ENCODE measurements at regions not wholly inside any gene's neighbourhood (a gene's known extent, or its start where the extent isn't known, plus 50 kb on each side); places are given as distances from the start of the nearest gene placed in this dataset.
A peak's percentile ranks its signal among the peaks of the same experiment; 100 is the strongest.

GRCh38 chr9:3675946-3676345 is 150.1 kb upstream of the RFX3 start:
- Histone ChIP-seq H3K27ac (ENCODE audit: insufficient read length, low read depth, low read length) (no peak overlapping the region), H2BK20ac (ENCODE audit: low read depth, low read length, poor library complexity, severe bottlenecking) (no peak overlapping the region), H2BK12ac (ENCODE audit: insufficient read length, low read depth, low read length) (no peak overlapping the region), H2AK5ac (ENCODE audit: insufficient read length, low read length) (no peak overlapping the region), H2AFZ (ENCODE audit: low read length) (no peak overlapping the region), H3K9me3 (ENCODE audit: control insufficient read depth, low read depth, low read length) (no peaks in the 10 kb centered on the region), H3K23ac (ENCODE audit: insufficient read length, low read depth, low read length) (no peak overlapping the region), H3K9ac (ENCODE audit: extremely low read depth, insufficient read length, low read length) (no peak overlapping the region), H4K5ac (ENCODE audit: insufficient read length, low read depth, low read length) (no peak overlapping the region), H3K23me2 (ENCODE audit: insufficient read length, low read depth, low read length, poor library complexity, severe bottlenecking) (no peaks in the 10 kb centered on the region), H3K27me3 (ENCODE audit: insufficient read depth, low read length) (no peaks in the 10 kb centered on the region; the same call in 1 of the 2 replicates), H3K56ac (ENCODE audit: insufficient read length, low read depth, low read length) (no peak overlapping the region), H3K4me2 (ENCODE audit: insufficient read depth, insufficient read length, low read length) (no peak overlapping the region), H3K18ac (ENCODE audit: insufficient read length, low read depth, low read length) (no peak overlapping the region), H3K4ac (ENCODE audit: low read depth, low read length) (no peak overlapping the region), H2BK15ac (ENCODE audit: low read depth, low read length) (no peak overlapping the region), H3K79me2 (ENCODE audit: insufficient read depth, low read length) (no peaks in the 10 kb centered on the region), H2BK120ac (ENCODE audit: low read depth, low read length, poor library complexity, severe bottlenecking) (no peak overlapping the region), H3K14ac (ENCODE audit: insufficient read depth, low read length) (no peak overlapping the region), H3K4me1 (ENCODE audit: insufficient read depth, low read length) (no peaks in the 10 kb centered on the region), H4K20me1 (ENCODE audit: control insufficient read depth, insufficient read depth, insufficient read length) (no peaks in the 10 kb centered on the region), H4K91ac (ENCODE audit: insufficient read length, low read depth, low read length) (no peak overlapping the region), H4K8ac (replicated peaks; ENCODE audit: insufficient read length, low read depth, low read length) (no peak overlapping the region), H3K79me1 (ENCODE audit: insufficient read depth, low read depth, low read length, poor library complexity, severe bottlenecking) (no peaks in the 10 kb centered on the region), H3T11ph (ENCODE audit: low read length) (no peak overlapping the region), H2BK5ac (ENCODE audit: insufficient read length, low read length) (no peak overlapping the region)
- Mint-ChIP-seq H3K9me3 (no peaks in the 10 kb centered on the region), H3K27me3 (ENCODE audit: low read depth) (no peaks in the 10 kb centered on the region), H3K4me1 (no peaks in the 10 kb centered on the region), H3K36me3 (ENCODE audit: insufficient read depth in 1 of 3, low read depth in 3 of 3) (no peaks in the 10 kb centered on the region), H3K27ac (peak overlapping the region in 1 of 3 experiments; percentile 5; a peak in 1 of 7 replicates), H3K4me3 (no peak overlapping the region)
- DNase-seq: no peak
- no peak for TF ChIP-seq CTCF (conservative IDR thresholded peaks at IDR 0.05)
- 100% methylated on average over 2 of the region's 2 CpGs for WGBS (ENCODE audit: extremely low coverage, insufficient read length, low lambda C conversion rate)

Data from H9 (cell line).